DND-41 (cell line): ENCODE measurements at regions not wholly inside any gene's neighbourhood (a gene's known extent, or its start where the extent isn't known, plus 50 kb on each side); places are given as distances from the start of the nearest gene placed in this dataset.
A peak's percentile ranks its signal among the peaks of the same experiment; 100 is the strongest.

Source experiments
- ATAC-seq: fragments of 200-7000 bp; cut with Tn5 transposase; 3 replicates; pipeline ENCODE4 v1.9.1; 2021; ENCODE audit warnings: low read depth; ENCODE audit not compliant: insufficient read depth
- DNase-seq: peaks from one replicate; pipeline ENCODE4 v3.0.0-alpha.2; 2020
- H2AFZ ChIP-seq: 2 replicates; pipeline ENCODE4 v1.6.0; 2012; ENCODE audit warnings: low read depth, low read length
- H3K27ac ChIP-seq: 2 replicates; pipeline ENCODE4 v1.5.1; 2012; ENCODE audit warnings: low read length, inconsistent platforms
- H3K27me3 ChIP-seq: fragments of 200-600 bp; sonication (generic); 2 replicates; pipeline ENCODE4 v1.6.0; 2012; ENCODE audit warnings: low read length, mild to moderate bottlenecking, inconsistent platforms; ENCODE audit not compliant: insufficient read depth, poor library complexity
- H3K36me3 ChIP-seq: 2 replicates; pipeline ENCODE4 v1.5.1; 2012; ENCODE audit warnings: low read length, inconsistent platforms; ENCODE audit not compliant: insufficient read depth
- H3K4me1 ChIP-seq: 2 replicates; pipeline ENCODE4 v1.5.1; 2012; ENCODE audit warnings: mild to moderate bottlenecking, low read length; ENCODE audit not compliant: insufficient read depth
- H3K4me2 ChIP-seq: 2 replicates; pipeline ENCODE4 v1.6.0; 2012; ENCODE audit warnings: mild to moderate bottlenecking, moderate library complexity, low read length, inconsistent platforms; ENCODE audit not compliant: insufficient read depth
- H3K4me3 ChIP-seq, 2 experiments: fragments of 200-600 bp in 1 of 2; shearing (Covaris generic) in 1 of 2; 2 replicates each; pipeline ENCODE4 v1.5.1; 2012 to 2016; ENCODE audit warnings: inconsistent platforms in 2 of 2, low read length in 2 of 2, mild to moderate bottlenecking in 2 of 2, low read depth in 1 of 2, moderate library complexity in 1 of 2
- H3K79me2 ChIP-seq: 2 replicates; pipeline ENCODE4 v1.6.0; 2012; ENCODE audit warnings: low read length, inconsistent platforms; ENCODE audit not compliant: insufficient read depth
- H3K9ac ChIP-seq: 2 replicates; pipeline ENCODE4 v1.6.0; 2012; ENCODE audit warnings: low read depth, mild to moderate bottlenecking, inconsistent platforms, low read length, moderate library complexity
- H3K9me3 ChIP-seq: 2 replicates; pipeline ENCODE4 v1.5.1; 2012; ENCODE audit warnings: low read length, moderate library complexity, mild to moderate bottlenecking, inconsistent platforms; ENCODE audit not compliant: insufficient read depth, severe bottlenecking
- H4K20me1 ChIP-seq: 2 replicates; pipeline ENCODE4 v1.6.0; 2012; ENCODE audit warnings: low read length; ENCODE audit not compliant: insufficient read depth
- CTCF ChIP-seq: IDR thresholded peaks from 2 replicates; pipeline ENCODE4 v1.5.1; 2012; ENCODE audit warnings: borderline replicate concordance, low read length, moderate library complexity, mild to moderate bottlenecking; ENCODE audit not compliant: poor library complexity, severe bottlenecking; ENCODE audit errors: extremely low read depth
- EZH2 ChIP-seq: IDR thresholded peaks from 3 replicates; pipeline ENCODE4 v1.6.1; 2012; ENCODE audit warnings: borderline replicate concordance, low read depth, mild to moderate bottlenecking, moderate library complexity, low read length, inconsistent platforms; ENCODE audit not compliant: severe bottlenecking

DNA sequence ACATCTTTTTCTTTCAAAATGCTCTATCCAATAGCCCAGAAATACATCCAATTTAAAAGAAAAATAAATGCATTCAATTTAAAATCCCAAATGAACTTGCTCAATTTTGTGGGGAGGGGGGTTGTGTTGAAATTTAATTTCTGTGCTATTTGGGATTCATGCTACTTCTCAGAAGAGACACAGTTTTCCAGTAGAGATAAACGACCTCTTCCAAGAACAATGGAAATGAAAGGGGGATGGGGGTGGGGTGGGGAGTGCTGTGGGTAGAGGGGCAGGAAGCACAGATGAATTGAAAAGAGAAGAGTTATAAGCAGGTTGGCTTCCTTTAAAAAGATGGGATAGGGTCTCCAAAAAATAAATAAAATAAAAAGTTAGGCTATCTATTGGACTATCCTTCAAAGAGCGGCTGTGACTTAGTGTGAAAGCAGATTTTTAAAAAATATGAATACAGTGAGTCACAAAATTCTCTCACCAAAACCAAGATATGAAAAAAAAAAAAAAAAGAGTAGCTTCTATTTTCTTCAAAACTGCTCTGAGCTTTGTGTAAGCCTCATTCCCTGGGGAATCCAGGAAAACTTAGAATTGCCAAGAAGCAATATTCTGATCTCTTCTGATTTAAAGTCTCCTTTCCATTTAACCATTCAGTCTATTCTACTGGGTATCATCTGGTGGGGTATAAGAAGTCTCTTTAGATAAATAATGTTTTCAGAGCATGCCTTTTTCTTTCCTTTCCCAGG is 324.3 kb downstream of the PTTG2 start:
- DNase-seq (peak; percentile 13), ATAC-seq (peak; percentile 42; the same call in 1 of the 3 replicates)
- H3K4me1 ChIP-seq, result peaks cover 23% of the 10 kb centered on the region
- no peaks in the 10 kb centered on the region for H3K27me3 ChIP-seq
- H3K27ac ChIP-seq, result peak overlapping the region; percentile 57
- H4K20me1 ChIP-seq, result no peaks in the 10 kb centered on the region
- no peak overlapping the region for H2AFZ ChIP-seq
- no peaks in the 10 kb centered on the region for H3K79me2 ChIP-seq
- TF ChIP-seq EZH2, result no peak
- no peak for TF ChIP-seq CTCF
- no peak overlapping the region for H3K9ac ChIP-seq
- H3K36me3 ChIP-seq, result no peaks in the 10 kb centered on the region
- H3K4me2 ChIP-seq, result peak overlapping the region; percentile 28; the same call in 1 of the 2 replicates
- H3K4me3 ChIP-seq, result no peak overlapping the region
- no peaks in the 10 kb centered on the region for H3K9me3 ChIP-seq

- Histone ChIP-seq H4K20me1 (no peaks in the 10 kb centered on the region), H3K9ac (no peak overlapping the region), H3K36me3 (no peaks in the 10 kb centered on the region), H3K9me3 (no peaks in the 10 kb centered on the region), H3K4me3 (no peak overlapping the region), H3K79me2 (no peaks in the 10 kb centered on the region), H3K27me3 (no peaks in the 10 kb centered on the region), H3K4me1 (peaks cover 23% of the 10 kb centered on the region), H2AFZ (no peak overlapping the region), H3K27ac (no peak overlapping the region), H3K4me2 (no peak overlapping the region)
- DNase-seq, result no peak
- no peak for ATAC-seq
- TF ChIP-seq EZH2 (no peak), CTCF (no peak)
Measured at GRCh38 chr4:38287101-38287851, 327.1 kb downstream of the PTTG2 start.

DNA sequence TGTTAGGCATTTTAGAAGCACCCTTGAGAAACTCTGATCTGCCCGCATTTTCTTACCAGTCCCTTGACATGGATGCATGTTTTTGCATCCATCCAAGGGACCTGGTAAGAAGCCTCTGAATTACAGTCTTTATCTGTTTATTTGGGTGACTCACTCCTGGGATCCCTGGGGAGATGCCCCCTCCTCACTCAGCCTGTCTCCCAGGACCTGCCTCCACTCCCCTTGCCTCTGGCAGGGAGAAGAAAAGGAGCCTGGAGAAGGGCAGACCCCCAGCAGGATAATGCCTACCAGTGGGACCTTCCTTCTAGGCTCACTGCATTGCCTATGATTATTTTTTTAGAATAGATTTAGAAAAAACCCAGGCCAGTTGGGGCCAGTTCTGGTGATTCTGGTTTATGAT is 329.4 kb downstream of the PTTG2 start:
- Histone ChIP-seq H3K79me2 (no peaks in the 10 kb centered on the region), H3K27ac (no peak overlapping the region), H4K20me1 (no peaks in the 10 kb centered on the region), H3K4me3 (no peak overlapping the region), H2AFZ (no peak overlapping the region), H3K36me3 (no peaks in the 10 kb centered on the region), H3K4me2 (no peak overlapping the region), H3K9me3 (peaks cover 10% of the 10 kb centered on the region), H3K4me1 (peaks cover 10% of the 10 kb centered on the region), H3K27me3 (no peaks in the 10 kb centered on the region), H3K9ac (no peak overlapping the region)
- TF ChIP-seq CTCF, result no peak
- no peak for TF ChIP-seq EZH2
- ATAC-seq, result no peak
- DNase-seq, result no peak
